Mesothelial cell of epicardium (in vitro differentiated cells): ENCODE measurements at regions not wholly inside any gene's neighbourhood (a gene's known extent, or its start where the extent isn't known, plus 50 kb on each side); places are given as distances from the start of the nearest gene placed in this dataset.

Source experiments
- DNase-seq, 2 experiments: peaks; one replicate each; pipeline ENCODE4 v3.0.0; 2021; ENCODE audit warnings: low spot score in 2 of 2; ENCODE audit not compliant: unreplicated experiment in 2 of 2
- H3K27ac Mint-ChIP-seq: 2 replicates; pipeline ENCODE4 v1.8.0; 2021; ENCODE audit warnings: mixed read lengths
- H3K27me3 Mint-ChIP-seq: 2 replicates; pipeline ENCODE4 v1.8.0; 2021; ENCODE audit warnings: low read depth, mixed read lengths
- H3K36me3 Mint-ChIP-seq: 2 replicates; pipeline ENCODE4 v1.8.0; 2021; ENCODE audit warnings: mixed read lengths
- H3K4me1 Mint-ChIP-seq: 2 replicates; pipeline ENCODE4 v1.8.0; 2021; ENCODE audit warnings: mixed read lengths
- H3K4me3 Mint-ChIP-seq: 2 replicates; pipeline ENCODE4 v1.8.0; 2021; ENCODE audit warnings: mild to moderate bottlenecking, moderate library complexity, mixed read lengths
- H3K9me3 Mint-ChIP-seq: 2 replicates; pipeline ENCODE4 v1.8.0; 2021; ENCODE audit warnings: mixed read lengths
- TF ChIP-seq, protein P1 (sequence below): fragments of 200-600 bp; sonication (generic); IDR thresholded peaks from one replicate; pipeline ENCODE4 v1.5.0; 2021; ENCODE audit warnings: antibody characterized with exemption; ENCODE audit not compliant: unreplicated experiment

DNA sequence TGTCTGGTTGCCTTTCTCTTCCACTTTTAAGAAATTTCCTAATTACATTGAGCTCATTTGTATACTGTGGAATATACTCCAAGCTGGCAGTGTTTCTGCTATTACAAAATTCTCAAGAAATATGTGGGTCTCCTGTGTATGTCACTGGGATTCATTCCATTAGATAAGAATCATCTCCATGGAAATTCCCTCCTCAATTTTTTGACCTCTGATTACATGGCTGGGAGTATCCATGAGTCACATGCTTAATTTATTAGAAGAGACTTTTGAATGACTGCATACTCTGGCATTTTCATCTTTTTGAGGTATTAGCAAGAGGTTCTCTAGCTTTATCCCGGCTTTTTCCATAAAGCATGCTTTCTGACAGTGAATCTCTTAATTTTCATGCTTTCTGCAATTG is 665.5 kb upstream of the CNTNAP5 start:
- Mint-ChIP-seq H3K9me3 (peaks cover 34% of the 10 kb centered on the region), H3K27ac (no peak overlapping the region), H3K27me3 (no peaks in the 10 kb centered on the region), H3K36me3 (peaks cover 3% of the 10 kb centered on the region), H3K4me3 (no peak overlapping the region), H3K4me1 (no peaks in the 10 kb centered on the region)
- TF ChIP-seq, protein P1, sequence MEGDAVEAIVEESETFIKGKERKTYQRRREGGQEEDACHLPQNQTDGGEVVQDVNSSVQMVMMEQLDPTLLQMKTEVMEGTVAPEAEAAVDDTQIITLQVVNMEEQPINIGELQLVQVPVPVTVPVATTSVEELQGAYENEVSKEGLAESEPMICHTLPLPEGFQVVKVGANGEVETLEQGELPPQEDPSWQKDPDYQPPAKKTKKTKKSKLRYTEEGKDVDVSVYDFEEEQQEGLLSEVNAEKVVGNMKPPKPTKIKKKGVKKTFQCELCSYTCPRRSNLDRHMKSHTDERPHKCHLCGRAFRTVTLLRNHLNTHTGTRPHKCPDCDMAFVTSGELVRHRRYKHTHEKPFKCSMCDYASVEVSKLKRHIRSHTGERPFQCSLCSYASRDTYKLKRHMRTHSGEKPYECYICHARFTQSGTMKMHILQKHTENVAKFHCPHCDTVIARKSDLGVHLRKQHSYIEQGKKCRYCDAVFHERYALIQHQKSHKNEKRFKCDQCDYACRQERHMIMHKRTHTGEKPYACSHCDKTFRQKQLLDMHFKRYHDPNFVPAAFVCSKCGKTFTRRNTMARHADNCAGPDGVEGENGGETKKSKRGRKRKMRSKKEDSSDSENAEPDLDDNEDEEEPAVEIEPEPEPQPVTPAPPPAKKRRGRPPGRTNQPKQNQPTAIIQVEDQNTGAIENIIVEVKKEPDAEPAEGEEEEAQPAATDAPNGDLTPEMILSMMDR = no peak
- no peak for DNase-seq

- DNase-seq = no peak
- Mint-ChIP-seq H3K9me3 (peaks cover 19% of the 10 kb centered on the region), H3K4me3 (no peak overlapping the region), H3K4me1 (no peaks in the 10 kb centered on the region), H3K36me3 (no peaks in the 10 kb centered on the region), H3K27me3 (no peaks in the 10 kb centered on the region), H3K27ac (no peak overlapping the region)
- TF ChIP-seq, protein P1 = no peak
These were observed 662.2 kb upstream of the CNTNAP5 start for GRCh38 chr2:123362671-123363440.

GRCh38 chr2:123363826-123364225 is 661.3 kb upstream of the CNTNAP5 start:
- Mint-ChIP-seq H3K4me3 (no peak overlapping the region), H3K36me3 (no peaks in the 10 kb centered on the region), H3K9me3 (peaks cover 15% of the 10 kb centered on the region), H3K27ac (no peak overlapping the region), H3K4me1 (no peaks in the 10 kb centered on the region), H3K27me3 (no peaks in the 10 kb centered on the region)
- TF ChIP-seq, protein P1 = no peak
- no peak for DNase-seq

- Mint-ChIP-seq H3K9me3 (peaks cover 14% of the 10 kb centered on the region), H3K27ac (no peak overlapping the region), H3K36me3 (no peaks in the 10 kb centered on the region), H3K4me1 (no peaks in the 10 kb centered on the region), H3K4me3 (no peak overlapping the region), H3K27me3 (no peaks in the 10 kb centered on the region)
- DNase-seq = no peak
- TF ChIP-seq, protein P1 = no peak
These were observed 660.7 kb upstream of the CNTNAP5 start for GRCh38 chr2:123364243-123364896.

GRCh38 chr2:123366239-123366837 is 658.7 kb upstream of the CNTNAP5 start:
- H3K9me3 Mint-ChIP-seq = no peaks in the 10 kb centered on the region
- no peak for DNase-seq
- TF ChIP-seq, protein P1 = no peak
- no peaks in the 10 kb centered on the region for H3K27me3 Mint-ChIP-seq
- H3K4me1 Mint-ChIP-seq = no peaks in the 10 kb centered on the region
- no peak overlapping the region for H3K4me3 Mint-ChIP-seq
- H3K27ac Mint-ChIP-seq = no peak overlapping the region
- H3K36me3 Mint-ChIP-seq = no peaks in the 10 kb centered on the region
